Endothelial cell of umbilical vein (primary cell): ENCODE measurements at regions not wholly inside any gene's neighbourhood (a gene's known extent, or its start where the extent isn't known, plus 50 kb on each side); places are given as distances from the start of the nearest gene placed in this dataset.

Source experiments
- BruUV-seq: library from RNA; stranded (reverse); fragments of 400-500 nt; replicated peaks from 2 replicates; lab custom pipeline; 2021; lab: Mats Ljungman, UMichigan
- CTCF ChIA-PET: fragments of 300-600, 350-600 bp; sonication (Branson Sonifier 250); formaldehyde crosslinking; loops from one replicate; lab custom pipeline; 2021; ENCODE audit warnings: antibody characterized with exemption, inconsistent platforms; lab: Charles Lee
- POLR2A ChIA-PET: fragments of 300-600, 350-600 bp; sonication (Branson Sonifier 250); formaldehyde crosslinking; loops from one replicate; lab custom pipeline; 2021; ENCODE audit warnings: antibody characterized with exemption, inconsistent platforms; lab: Charles Lee
- DNase-seq: peaks from one replicate; pipeline ENCODE4 v3.0.0-alpha.2; 2011; ENCODE audit warnings: low read depth, low spot score
- FAIRE-seq: peaks from 2 replicates; lab custom pipeline; 2011; peaks lifted over from hg19 to GRCh38; lab: Jason Lieb, UNC
- H2AFZ ChIP-seq: 2 replicates; pipeline ENCODE4 v1.6.0; 2012; ENCODE audit warnings: low read depth, low read length, control low read depth, inconsistent platforms
- H3K27ac ChIP-seq: 2 replicates; pipeline ENCODE4 v1.5.1; 2011; ENCODE audit warnings: low read depth, mild to moderate bottlenecking, control low read depth, low read length, moderate library complexity; ENCODE audit not compliant: insufficient read depth
- H3K27me3 ChIP-seq, 2 experiments: 2 replicates each; pipeline versions ENCODE4 v1.6.0 to v1.6.1; 2011; ENCODE audit warnings: low read length in 2 of 2, mixed read lengths in 1 of 2; ENCODE audit not compliant: control insufficient read depth in 2 of 2, insufficient read depth in 2 of 2
- H3K36me3 ChIP-seq, 2 experiments: 2 replicates in 1 of 2; 3 replicates in 1 of 2; pipeline ENCODE4 v1.5.1; 2011; ENCODE audit warnings: low read length in 2 of 2, mild to moderate bottlenecking in 1 of 2, moderate library complexity in 1 of 2; ENCODE audit not compliant: control insufficient read depth in 2 of 2, insufficient read depth in 2 of 2; ENCODE audit errors: extremely low read depth in 1 of 2
- H3K4me1 ChIP-seq: 3 replicates; pipeline ENCODE4 v1.5.1; 2011; ENCODE audit warnings: mild to moderate bottlenecking, low read length; ENCODE audit not compliant: control insufficient read depth, insufficient read depth; ENCODE audit errors: extremely low read depth
- H3K4me2 ChIP-seq: 2 replicates; pipeline ENCODE4 v1.6.1; 2011; ENCODE audit warnings: low read length, control low read depth, mixed read lengths; ENCODE audit not compliant: insufficient read depth
- H3K4me3 ChIP-seq, 3 experiments: fragments of 200-600 bp in 1 of 3; sonication (generic), shearing (Covaris generic) in 1 of 3; replicated peaks in 1 of 3; 2 replicates each; pipeline ENCODE4 v1.5.1; 2011 to 2016; ENCODE audit warnings: control low read depth in 3 of 3, low read length in 3 of 3, mild to moderate bottlenecking in 2 of 3, inconsistent platforms in 1 of 3, low read depth in 1 of 3, moderate library complexity in 1 of 3; ENCODE audit not compliant: insufficient read depth in 1 of 3
- H3K79me2 ChIP-seq: 2 replicates; pipeline ENCODE4 v1.6.0; 2012; ENCODE audit warnings: low read length, inconsistent platforms; ENCODE audit not compliant: control insufficient read depth, insufficient read depth
- H3K9ac ChIP-seq: replicated peaks from 2 replicates; pipeline ENCODE3; 2011; ENCODE audit warnings: low read length, control low read depth; ENCODE audit not compliant: insufficient read depth; ENCODE audit errors: extremely low read depth
- H3K9me1 ChIP-seq: replicated peaks from 3 replicates; pipeline ENCODE4 v1.6.0; 2011; ENCODE audit warnings: mild to moderate bottlenecking, low read length; ENCODE audit not compliant: control insufficient read depth, insufficient read depth; ENCODE audit errors: extremely low read depth
- H3K9me3 ChIP-seq: replicated peaks from 2 replicates; pipeline ENCODE4 v1.5.1; 2012; ENCODE audit warnings: low read length, inconsistent platforms; ENCODE audit not compliant: control insufficient read depth, insufficient read depth
- H4K20me1 ChIP-seq: replicated peaks from 2 replicates; pipeline ENCODE3; 2011; ENCODE audit warnings: mild to moderate bottlenecking, low read length; ENCODE audit not compliant: control insufficient read depth, insufficient read depth; ENCODE audit errors: extremely low read depth
- EZH2 ChIP-seq: IDR thresholded peaks from 2 replicates; pipeline ENCODE4 v1.6.1; 2012; ENCODE audit warnings: borderline replicate concordance, low read depth, mild to moderate bottlenecking, moderate library complexity, low read length, inconsistent platforms; ENCODE audit not compliant: severe bottlenecking
- FOS ChIP-seq: IDR thresholded peaks from 2 replicates; pipeline ENCODE4 v1.6.1; 2011; ENCODE audit warnings: mild to moderate bottlenecking, low read length, moderate library complexity, borderline replicate concordance; ENCODE audit not compliant: insufficient read depth
- GATA2 ChIP-seq: IDR thresholded peaks from 2 replicates; pipeline ENCODE4 v1.7.0; 2011; ENCODE audit warnings: low read depth, mild to moderate bottlenecking, moderate library complexity, mixed read lengths, low read length; ENCODE audit not compliant: insufficient read length, insufficient read depth
- JUN ChIP-seq: IDR thresholded peaks from 2 replicates; pipeline ENCODE4 v1.6.1; 2011; ENCODE audit warnings: borderline replicate concordance, low read depth; ENCODE audit not compliant: insufficient read length, insufficient read depth
- MAX ChIP-seq: IDR thresholded peaks from 2 replicates; pipeline ENCODE4 v1.6.1; 2011; ENCODE audit not compliant: insufficient read depth, insufficient read length
- MYC ChIP-seq: IDR thresholded peaks from one replicate; pipeline ENCODE4 v1.6.1; 2011; ENCODE audit warnings: mild to moderate bottlenecking, low read depth, low read length
- POLR2A ChIP-seq: IDR thresholded peaks from 2 replicates; pipeline ENCODE4 v1.6.1; 2012; ENCODE audit warnings: low read depth, mild to moderate bottlenecking, control low read depth, low read length
- POLR2AphosphoS5 ChIP-seq: IDR thresholded peaks from 2 replicates; pipeline ENCODE4 v1.6.1; 2012; ENCODE audit warnings: low read depth, mild to moderate bottlenecking, control low read depth, low read length, moderate library complexity; ENCODE audit not compliant: insufficient read depth
- dilution Hi-C: fragments of 300-500 bp; cut with MboI; formaldehyde crosslinking; loops from one replicate; pipeline ENCODE4 v1.15.0; 2019; ENCODE audit warnings: low sequenced_read_pairs; ENCODE audit not compliant: extremely low pct_ligation_motif_present
- intact Hi-C: fragments of 100-400 bp; cut with micrococcal nuclease; formaldehyde crosslinking; loops from one replicate; pipeline ENCODE4 v1.10.0; 2022
- TF ChIP-seq, protein P1 (sequence below), 2 donors: IDR thresholded peaks; 1 replicate in 1 of 2; 2 replicates in 1 of 2; pipeline ENCODE4 v1.5.1; 2011; ENCODE audit warnings: low read length in 2 of 2, mild to moderate bottlenecking in 2 of 2, moderate library complexity in 2 of 2, control low read depth in 1 of 2, inconsistent platforms in 1 of 2, low read depth in 1 of 2; ENCODE audit not compliant: insufficient read depth in 1 of 2; ENCODE audit errors: extremely low read depth in 1 of 2

DNA sequence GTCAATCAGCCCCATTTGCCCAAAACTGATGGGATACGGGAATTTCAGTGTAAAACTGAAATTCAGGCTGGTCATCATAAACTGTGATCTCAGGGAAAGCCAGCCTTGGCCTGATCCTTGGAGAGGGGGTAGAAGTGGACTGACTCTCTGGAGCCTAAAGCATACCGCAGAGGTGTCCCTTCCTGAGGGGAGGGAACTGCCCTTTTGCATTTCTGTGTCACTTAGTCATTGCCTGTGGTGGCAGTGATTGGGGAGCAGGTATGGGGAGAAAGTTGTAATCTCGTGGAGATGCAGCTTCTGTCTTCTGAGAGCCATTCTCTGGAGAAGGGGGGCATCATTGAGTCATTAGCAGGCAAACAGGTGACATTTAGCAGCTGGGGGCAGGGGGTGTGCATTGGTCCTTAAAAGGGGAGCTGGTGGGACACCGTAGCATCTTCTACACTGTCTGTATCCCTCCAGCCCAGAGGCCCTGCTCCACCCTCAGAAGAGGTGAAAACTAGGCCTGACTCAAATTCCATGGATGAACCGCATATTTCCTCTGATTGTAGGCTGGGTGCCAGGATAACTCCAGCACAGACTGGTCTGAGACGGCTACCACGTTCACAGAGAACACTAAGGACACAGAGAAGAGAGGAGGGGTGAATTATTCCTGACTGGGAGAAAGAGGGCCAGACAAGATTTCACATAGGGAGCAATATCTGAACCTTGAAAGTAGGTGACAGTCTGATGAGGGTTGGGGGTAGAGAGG lies 143.3 kb downstream of the SEC61B start:
- Histone ChIP-seq H2AFZ (no peak overlapping the region), H3K4me3 (no peak overlapping the region), H3K4me1 (peaks cover 10% of the 10 kb centered on the region), H3K9ac (no peak overlapping the region), H3K9me1 (no peaks in the 10 kb centered on the region), H3K9me3 (no peaks in the 10 kb centered on the region), H3K27me3 (peaks cover 11 to 26% of the 10 kb centered on the region in 2 experiments), H3K4me2 (no peak overlapping the region), H4K20me1 (no peaks in the 10 kb centered on the region), H3K36me3 (no peaks in the 10 kb centered on the region), H3K79me2 (no peaks in the 10 kb centered on the region), H3K27ac (no peak overlapping the region)
- intact Hi-C loops: no loop called here
- FAIRE-seq (no peak), DNase-seq (no peak)
- ChIA-PET CTCF (interaction anchor here (1.4 kb wide), 1 partner anchor 133 kb away, joined by 3 read pairs; no protein-coding TSS in a partner anchor), POLR2A (no interaction called here)
- BruUV-seq: no TSS peak
- dilution Hi-C loops: no loop called here
- TF ChIP-seq POLR2AphosphoS5: no peak
- no peak for TF ChIP-seq JUN

GRCh38 chr9:99366183-99366582 lies 144.1 kb downstream of the SEC61B start:
- no peak for FAIRE-seq
- POLR2A ChIA-PET: no interaction called here

More at GRCh38 chr9:99366183-99366582, 144.1 kb downstream of the SEC61B start:
- peaks cover 8 to 18% of the 10 kb centered on the region in 2 experiments for H3K27me3 ChIP-seq
- no peaks in the 10 kb centered on the region for H3K9me3 ChIP-seq
- DNase-seq: no peak
- CTCF ChIA-PET: no interaction called here
- BruUV-seq: no TSS peak
- H3K9me1 ChIP-seq: no peaks in the 10 kb centered on the region
- H4K20me1 ChIP-seq: no peaks in the 10 kb centered on the region
- intact Hi-C loops: no loop called here
- dilution Hi-C loops: no loop called here
- H3K27ac ChIP-seq: no peak overlapping the region
- no peaks in the 10 kb centered on the region for H3K79me2 ChIP-seq
- TF ChIP-seq EZH2 (no peak), MYC (no peak), GATA2 (no peak), FOS (no peak), MAX (no peak), JUN (no peak), POLR2AphosphoS5 (no peak), POLR2A (no peak)
- TF ChIP-seq, protein P1, sequence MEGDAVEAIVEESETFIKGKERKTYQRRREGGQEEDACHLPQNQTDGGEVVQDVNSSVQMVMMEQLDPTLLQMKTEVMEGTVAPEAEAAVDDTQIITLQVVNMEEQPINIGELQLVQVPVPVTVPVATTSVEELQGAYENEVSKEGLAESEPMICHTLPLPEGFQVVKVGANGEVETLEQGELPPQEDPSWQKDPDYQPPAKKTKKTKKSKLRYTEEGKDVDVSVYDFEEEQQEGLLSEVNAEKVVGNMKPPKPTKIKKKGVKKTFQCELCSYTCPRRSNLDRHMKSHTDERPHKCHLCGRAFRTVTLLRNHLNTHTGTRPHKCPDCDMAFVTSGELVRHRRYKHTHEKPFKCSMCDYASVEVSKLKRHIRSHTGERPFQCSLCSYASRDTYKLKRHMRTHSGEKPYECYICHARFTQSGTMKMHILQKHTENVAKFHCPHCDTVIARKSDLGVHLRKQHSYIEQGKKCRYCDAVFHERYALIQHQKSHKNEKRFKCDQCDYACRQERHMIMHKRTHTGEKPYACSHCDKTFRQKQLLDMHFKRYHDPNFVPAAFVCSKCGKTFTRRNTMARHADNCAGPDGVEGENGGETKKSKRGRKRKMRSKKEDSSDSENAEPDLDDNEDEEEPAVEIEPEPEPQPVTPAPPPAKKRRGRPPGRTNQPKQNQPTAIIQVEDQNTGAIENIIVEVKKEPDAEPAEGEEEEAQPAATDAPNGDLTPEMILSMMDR (IDR thresholded peaks at IDR 0.05; ENCODE audit: extremely low read depth in 1 of 2, insufficient read depth in 1 of 2, low read depth in 1 of 2, low read length in 2 of 2): no peak
- no peak overlapping the region for H3K4me3 ChIP-seq
- no peak overlapping the region for H3K9ac ChIP-seq
- H3K4me2 ChIP-seq: no peak overlapping the region
- H3K36me3 ChIP-seq: no peaks in the 10 kb centered on the region
- no peak overlapping the region for H2AFZ ChIP-seq
- peaks cover 10% of the 10 kb centered on the region for H3K4me1 ChIP-seq
